ENCODE measurements at regions not wholly inside any gene's neighbourhood (a gene's known extent, or its start where the extent isn't known, plus 50 kb on each side); places are given as distances from the start of the nearest gene placed in this dataset.

DNA sequence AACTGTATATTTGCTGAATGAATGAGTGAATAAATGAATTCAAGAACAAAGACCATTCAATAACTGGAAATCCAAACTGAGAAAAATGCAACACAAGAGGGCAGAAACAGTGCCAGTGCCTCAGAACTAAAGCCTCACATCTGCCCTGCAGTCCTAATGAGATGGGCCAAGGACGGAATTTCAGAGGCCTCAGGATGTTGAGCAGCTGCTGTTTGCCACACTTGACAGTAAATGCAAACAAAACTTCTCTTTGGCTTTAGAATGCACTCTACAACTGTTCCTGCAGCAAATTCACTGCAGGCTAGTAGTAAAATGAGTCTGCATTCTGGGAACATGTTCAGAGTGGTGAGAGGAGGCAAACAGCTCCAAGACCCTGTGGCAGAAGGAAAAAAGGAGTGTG, 177.6 kb upstream of the LRFN2 start:
- H3K27ac ChIP-seq: no peak overlapping the region
- TF ChIP-seq POLR2A (IDR thresholded peaks at IDR 0.05): no peak
- TF ChIP-seq, protein P1, sequence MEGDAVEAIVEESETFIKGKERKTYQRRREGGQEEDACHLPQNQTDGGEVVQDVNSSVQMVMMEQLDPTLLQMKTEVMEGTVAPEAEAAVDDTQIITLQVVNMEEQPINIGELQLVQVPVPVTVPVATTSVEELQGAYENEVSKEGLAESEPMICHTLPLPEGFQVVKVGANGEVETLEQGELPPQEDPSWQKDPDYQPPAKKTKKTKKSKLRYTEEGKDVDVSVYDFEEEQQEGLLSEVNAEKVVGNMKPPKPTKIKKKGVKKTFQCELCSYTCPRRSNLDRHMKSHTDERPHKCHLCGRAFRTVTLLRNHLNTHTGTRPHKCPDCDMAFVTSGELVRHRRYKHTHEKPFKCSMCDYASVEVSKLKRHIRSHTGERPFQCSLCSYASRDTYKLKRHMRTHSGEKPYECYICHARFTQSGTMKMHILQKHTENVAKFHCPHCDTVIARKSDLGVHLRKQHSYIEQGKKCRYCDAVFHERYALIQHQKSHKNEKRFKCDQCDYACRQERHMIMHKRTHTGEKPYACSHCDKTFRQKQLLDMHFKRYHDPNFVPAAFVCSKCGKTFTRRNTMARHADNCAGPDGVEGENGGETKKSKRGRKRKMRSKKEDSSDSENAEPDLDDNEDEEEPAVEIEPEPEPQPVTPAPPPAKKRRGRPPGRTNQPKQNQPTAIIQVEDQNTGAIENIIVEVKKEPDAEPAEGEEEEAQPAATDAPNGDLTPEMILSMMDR (IDR thresholded peaks at IDR 0.05 in 4 of 5, conservative IDR thresholded peaks at IDR 0.05 in 1 of 5): no peak
- intact Hi-C loops (cut with DNase I; ENCODE audit: low total_unique reads): no loop called here
- H3K27me3 ChIP-seq: no peaks in the 10 kb centered on the region
- DNase-seq: no peak
- H3K4me3 ChIP-seq: no peak overlapping the region
- H3K4me1 ChIP-seq: no peaks in the 10 kb centered on the region
- H3K9me3 ChIP-seq: no peaks in the 10 kb centered on the region
- no peak for ATAC-seq
- H3K36me3 ChIP-seq: no peaks in the 10 kb centered on the region
- in situ Hi-C loops (cut with MboI; ENCODE audit: low sequenced_read_pairs in 4 of 4): no loop called here

DNA sequence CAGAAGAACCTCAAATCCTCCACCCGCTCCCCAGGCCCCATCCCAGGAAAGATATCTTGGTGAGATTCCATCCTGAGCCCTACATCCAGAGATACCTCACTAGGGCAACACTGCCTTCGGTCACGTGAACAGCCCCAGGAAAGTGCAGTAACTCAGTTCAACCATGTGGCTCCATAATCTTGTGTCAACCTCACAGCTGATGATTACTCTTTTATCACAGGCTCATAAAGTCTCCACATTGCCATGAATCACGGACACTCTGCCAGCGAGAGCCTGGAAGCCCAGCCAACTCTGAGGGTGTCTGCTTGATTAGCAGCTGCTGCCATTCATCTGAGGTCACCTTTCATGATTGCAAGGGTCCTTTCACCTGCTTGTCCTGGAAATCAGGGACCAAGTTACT, 175.8 kb upstream of the LRFN2 start:
- ATAC-seq (peak in 1 of 2 donors; percentile 44), DNase-seq (no peak)
- Histone ChIP-seq H3K27me3 (no peaks in the 10 kb centered on the region), H3K4me1 (no peaks in the 10 kb centered on the region), H3K36me3 (no peaks in the 10 kb centered on the region), H3K4me3 (no peak overlapping the region), H3K9me3 (no peaks in the 10 kb centered on the region), H3K27ac (no peak overlapping the region)
- intact Hi-C loops (cut with DNase I; ENCODE audit: low total_unique reads): no loop called here
- TF ChIP-seq, protein P1 (IDR thresholded peaks at IDR 0.05 in 4 of 5, conservative IDR thresholded peaks at IDR 0.05 in 1 of 5): no peak
- TF ChIP-seq POLR2A (IDR thresholded peaks at IDR 0.05): no peak
- in situ Hi-C loops (cut with MboI; ENCODE audit: low sequenced_read_pairs in 4 of 4): no loop called here

DNA sequence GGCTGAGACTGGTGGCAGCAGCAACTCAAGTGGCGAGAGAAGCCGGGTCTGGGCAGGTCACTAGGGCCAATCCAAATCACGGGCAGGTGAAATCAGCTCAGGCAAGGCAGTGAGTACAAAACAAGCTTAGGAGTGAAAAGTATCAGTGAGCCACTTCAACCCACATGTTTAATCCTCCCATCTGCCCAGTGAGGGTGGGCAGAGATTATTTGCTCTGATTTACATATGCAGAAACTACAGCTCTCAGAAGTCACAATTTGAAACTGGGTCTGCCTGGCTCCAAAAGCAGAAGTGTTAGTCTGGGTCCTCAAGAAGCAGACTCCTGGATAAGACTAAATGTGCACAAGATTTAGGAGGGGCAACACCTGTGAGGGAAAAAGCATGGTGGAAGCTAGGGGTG, 173.7 kb upstream of the LRFN2 start:
- in situ Hi-C loops (cut with MboI; ENCODE audit: low sequenced_read_pairs in 4 of 4): no loop called here
- H3K9me3 ChIP-seq: no peaks in the 10 kb centered on the region
- DNase-seq: no peak
- intact Hi-C loops (cut with DNase I; ENCODE audit: low total_unique reads): no loop called here
- H3K4me3 ChIP-seq: no peak overlapping the region
- no peaks in the 10 kb centered on the region for H3K27me3 ChIP-seq
- no peaks in the 10 kb centered on the region for H3K36me3 ChIP-seq
- H3K27ac ChIP-seq: no peak overlapping the region
- no peaks in the 10 kb centered on the region for H3K4me1 ChIP-seq
- no peak for ATAC-seq
- TF ChIP-seq, protein P1 (IDR thresholded peaks at IDR 0.05 in 4 of 5, conservative IDR thresholded peaks at IDR 0.05 in 1 of 5): no peak
- no peak for TF ChIP-seq POLR2A (IDR thresholded peaks at IDR 0.05)

DNA sequence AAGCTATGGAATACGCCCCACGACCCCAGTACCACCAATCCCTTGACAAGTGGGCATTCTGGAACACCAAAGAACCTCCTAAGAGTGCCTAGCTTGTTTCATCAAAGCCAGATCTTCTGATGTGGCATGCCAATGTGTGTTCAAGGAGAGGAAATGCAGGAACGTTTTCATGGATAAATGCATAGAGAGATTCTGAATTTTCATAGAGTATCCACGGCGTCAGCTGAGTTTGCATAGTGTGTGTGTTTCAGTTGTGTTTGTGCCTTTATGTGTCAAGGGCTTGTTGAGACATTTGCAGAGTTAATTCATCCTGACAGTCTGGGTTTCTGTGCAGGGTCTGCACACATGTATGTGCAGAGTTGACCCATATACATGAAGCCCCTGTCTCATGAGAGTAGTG, 172.7 kb upstream of the LRFN2 start:
- H3K9me3 ChIP-seq: no peaks in the 10 kb centered on the region
- no peak overlapping the region for H3K4me3 ChIP-seq
- H3K4me1 ChIP-seq: no peaks in the 10 kb centered on the region
- ATAC-seq (no peak), DNase-seq (no peak)
- TF ChIP-seq POLR2A (IDR thresholded peaks at IDR 0.05): no peak
- TF ChIP-seq, protein P1 (IDR thresholded peaks at IDR 0.05 in 4 of 5, conservative IDR thresholded peaks at IDR 0.05 in 1 of 5): no peak
- H3K27me3 ChIP-seq: peaks cover 0 to 3% (median under 1%) of the 10 kb centered on the region in 3 donors
- intact Hi-C loops (cut with DNase I; ENCODE audit: low total_unique reads) (no loop called here), in situ Hi-C loops (cut with MboI; ENCODE audit: low sequenced_read_pairs in 4 of 4) (no loop called here)
- no peak overlapping the region for H3K27ac ChIP-seq
- no peaks in the 10 kb centered on the region for H3K36me3 ChIP-seq

DNA sequence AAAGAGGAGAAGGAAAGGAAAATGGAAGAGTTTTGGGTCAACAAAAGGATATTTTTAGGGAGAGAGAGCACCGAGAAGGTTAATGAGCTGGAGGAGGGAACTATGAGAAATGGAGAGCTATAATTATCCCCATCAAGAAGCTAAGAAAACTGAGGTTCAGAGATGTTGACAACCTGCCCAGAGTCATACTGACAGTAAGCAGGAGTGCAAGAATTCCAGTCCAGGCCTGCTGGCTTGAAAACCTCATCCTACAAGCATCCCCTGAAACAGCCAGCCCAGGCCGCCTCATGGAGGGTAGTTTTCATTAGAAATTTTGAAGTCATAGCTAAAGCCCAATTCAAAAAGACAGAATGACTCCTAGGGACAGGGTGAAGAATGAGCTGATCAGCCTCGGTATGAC, 172.1 kb upstream of the LRFN2 start:
- no peaks in the 10 kb centered on the region for H3K36me3 ChIP-seq
- ATAC-seq (no peak), DNase-seq (no peak)
- intact Hi-C loops (cut with DNase I; ENCODE audit: low total_unique reads): no loop called here
- no peaks in the 10 kb centered on the region for H3K4me1 ChIP-seq
- TF ChIP-seq, protein P1 (IDR thresholded peaks at IDR 0.05 in 4 of 5, conservative IDR thresholded peaks at IDR 0.05 in 1 of 5): no peak
- TF ChIP-seq POLR2A (IDR thresholded peaks at IDR 0.05): no peak
- H3K9me3 ChIP-seq: no peaks in the 10 kb centered on the region
- H3K27ac ChIP-seq: no peak overlapping the region
- H3K4me3 ChIP-seq: no peak overlapping the region
- peaks cover 0 to 5% (median 3%) of the 10 kb centered on the region in 3 donors for H3K27me3 ChIP-seq
- in situ Hi-C loops (cut with MboI; ENCODE audit: low sequenced_read_pairs in 4 of 4): no loop called here
